GM12892 (cell line): ENCODE measurements at regions not wholly inside any gene's neighbourhood (a gene's known extent, or its start where the extent isn't known, plus 50 kb on each side); places are given as distances from the start of the nearest gene placed in this dataset.
A peak's percentile ranks its signal among the peaks of the same experiment; 100 is the strongest.

ENCODE experiments used
- DNase-seq: peaks from one replicate; pipeline ENCODE4 v3.0.0; 2011; ENCODE audit not compliant: insufficient read length
- FAIRE-seq: peaks from 2 replicates; lab custom pipeline; 2011; peaks lifted over from hg19 to GRCh38; lab: Jason Lieb, UNC
- POLR2A ChIP-seq: IDR thresholded peaks from 2 replicates; pipeline ENCODE4 v1.6.1; 2011; ENCODE audit warnings: low read depth, low read length, control low read depth
- POLR2AphosphoS5 ChIP-seq: IDR thresholded peaks from 2 replicates; pipeline ENCODE4 v1.6.1; 2011; ENCODE audit warnings: low read depth, low read length, control low read depth
- TAF1 ChIP-seq: IDR thresholded peaks from 2 replicates; pipeline ENCODE4 v1.6.1; 2011; ENCODE audit warnings: low read depth, mild to moderate bottlenecking, control low read depth, low read length, borderline replicate concordance

GRCh38 chrX:131711478-131711867 lies 167.6 kb downstream of the OR13H1 start:
- TF ChIP-seq TAF1 (no peak), POLR2AphosphoS5 (no peak), POLR2A (no peak)

GRCh38 chrX:131723646-131724045 lies 179.8 kb downstream of the OR13H1 start:
- no peak for DNase-seq
- TF ChIP-seq TAF1 (no peak), POLR2AphosphoS5 (no peak), POLR2A (no peak)
- no peak for FAIRE-seq

More at GRCh38 chrX:131711478-131711867, 167.6 kb downstream of the OR13H1 start:
- DNase-seq (no peak), FAIRE-seq (no peak)

GRCh38 chrX:131724292-131724691 lies 180.4 kb downstream of the OR13H1 start:
- no peak for DNase-seq
- FAIRE-seq = no peak
- TF ChIP-seq POLR2AphosphoS5 (no peak), POLR2A (no peak), TAF1 (no peak)

- FAIRE-seq (peak; percentile 21), DNase-seq (no peak)
- TF ChIP-seq POLR2AphosphoS5 (no peak), POLR2A (no peak), TAF1 (no peak)
Observed at GRCh38 chrX:131725001-131725654, 181.3 kb downstream of the OR13H1 start.

GRCh38 chrX:131727778-131728177 lies 183.9 kb downstream of the OR13H1 start:
- DNase-seq = no peak
- no peak for FAIRE-seq

GRCh38 chrX:131728295-131729145 lies 184.6 kb downstream of the OR13H1 start:
- DNase-seq (no peak), FAIRE-seq (peak; percentile 91)
- no peak for TF ChIP-seq POLR2A
- no peak for TF ChIP-seq TAF1
- no peak for TF ChIP-seq POLR2AphosphoS5

More at GRCh38 chrX:131727778-131728177, 183.9 kb downstream of the OR13H1 start:
- no peak for TF ChIP-seq POLR2A
- TF ChIP-seq TAF1 = no peak
- TF ChIP-seq POLR2AphosphoS5 = no peak

- TF ChIP-seq POLR2A (peak; percentile 34; the same call in 1 of the 2 replicates), POLR2AphosphoS5 (no peak)
- FAIRE-seq (peak; percentile 96), DNase-seq (no peak)
Observed at GRCh38 chrX:131729295-131729694, 185.4 kb downstream of the OR13H1 start.

- TF ChIP-seq POLR2AphosphoS5 (no peak), POLR2A (no peak), TAF1 (no peak)
- no peak for DNase-seq
- FAIRE-seq = peak; percentile 14
Observed at GRCh38 chrX:131734621-131735020, 190.7 kb downstream of the OR13H1 start.

- no peak for DNase-seq
- no peak for TF ChIP-seq TAF1
- no peak for TF ChIP-seq POLR2AphosphoS5
- no peak for TF ChIP-seq POLR2A
- FAIRE-seq = no peak
Observed at GRCh38 chrX:131735127-131735526, 191.3 kb downstream of the OR13H1 start.

GRCh38 chrX:131739823-131740222 lies 195.9 kb downstream of the OR13H1 start:
- no peak for DNase-seq
- TF ChIP-seq TAF1 (no peak), POLR2AphosphoS5 (no peak), POLR2A (no peak)

GRCh38 chrX:131741103-131741581 lies 197.3 kb downstream of the OR13H1 start:
- FAIRE-seq (peak; percentile 96), DNase-seq (no peak)
- TF ChIP-seq TAF1 (no peak), POLR2AphosphoS5 (no peak), POLR2A (no peak)

More at GRCh38 chrX:131739823-131740222, 195.9 kb downstream of the OR13H1 start:
- no peak for FAIRE-seq

GRCh38 chrX:131745942-131746489 lies 202.1 kb downstream of the OR13H1 start:
- FAIRE-seq (no peak), DNase-seq (no peak)
- TF ChIP-seq TAF1 = no peak
- no peak for TF ChIP-seq POLR2AphosphoS5
- no peak for TF ChIP-seq POLR2A
